ENCODE measurements at regions not wholly inside any gene's neighbourhood (a gene's known extent, or its start where the extent isn't known, plus 50 kb on each side); places are given as distances from the start of the nearest gene placed in this dataset.
"Not testable (repeated sequence)": the region's sequence is repeated elsewhere in the genome, so short reads cannot be mapped to it uniquely, and the experiment has no call there.

DNA sequence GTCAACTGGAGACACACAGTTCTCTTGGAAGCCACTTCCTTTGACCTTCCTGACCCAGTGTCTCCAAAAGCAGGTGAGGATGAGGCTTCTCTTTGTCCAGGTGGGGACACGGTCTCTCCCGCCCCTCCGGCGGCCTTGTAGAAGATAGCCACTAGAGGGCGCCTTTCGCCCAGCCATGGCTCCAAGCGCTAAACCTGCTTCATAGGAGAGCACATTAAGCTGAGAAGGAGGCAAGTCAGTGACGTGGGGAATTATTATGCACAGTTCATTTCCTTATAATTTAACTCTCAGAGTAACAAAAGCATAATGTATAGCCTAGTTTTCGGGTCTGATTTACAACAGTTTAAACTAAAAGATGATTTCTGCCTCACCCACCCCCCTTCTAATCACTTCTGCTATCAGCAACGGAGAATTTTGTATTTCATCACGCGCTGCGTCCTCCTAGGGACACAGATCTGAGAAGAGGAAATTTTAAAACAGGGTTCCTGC, 208.7 kb downstream of the ICOS start:
- FAIRE-seq = peak; percentile 34

- FAIRE-seq = no peak
Measured at GRCh38 chr2:204145791-204146190, 209.2 kb downstream of the ICOS start.

DNA sequence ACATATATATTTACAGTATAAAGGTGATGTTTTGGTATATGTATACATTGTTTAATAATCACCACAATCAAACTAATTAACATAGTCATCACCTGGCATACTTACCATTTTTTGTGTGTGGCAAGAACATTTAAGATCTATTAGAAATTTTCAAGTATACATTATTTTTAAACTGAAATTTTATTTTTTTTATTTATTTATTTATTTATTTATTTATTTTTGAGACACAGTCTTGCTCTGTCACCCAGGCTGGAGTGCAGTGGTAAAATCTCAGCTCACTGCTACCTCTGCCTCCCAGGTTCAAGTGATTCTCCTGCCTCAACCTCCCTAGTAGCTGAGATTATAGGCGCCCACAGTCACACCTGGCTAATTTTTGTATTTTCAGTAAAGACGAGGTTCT, 210.5 kb downstream of the ICOS start:
- FAIRE-seq = not testable (repeated sequence)

DNA sequence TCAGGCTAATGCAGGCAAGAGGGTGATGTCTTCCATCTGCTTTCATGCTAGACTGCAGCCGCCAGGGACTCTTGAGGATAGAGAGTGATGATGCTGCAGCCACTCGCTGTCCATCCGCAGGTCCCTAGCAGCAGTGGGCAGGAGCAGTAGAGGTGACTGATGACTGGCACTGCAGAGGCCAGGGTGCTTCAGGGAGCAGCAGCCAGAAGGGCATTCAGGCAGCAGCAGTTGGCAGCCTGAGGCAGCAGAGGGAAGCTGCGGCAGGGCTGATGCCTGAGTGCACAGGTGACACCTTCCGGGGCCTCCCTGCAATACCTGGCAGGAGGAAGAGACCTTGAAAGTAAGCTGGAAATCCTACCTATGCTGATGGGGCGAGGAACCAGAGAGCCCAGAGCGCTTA, 214.2 kb downstream of the ICOS start:
- no peak for FAIRE-seq

GRCh38 chr2:204152616-204153015, 216.1 kb downstream of the ICOS start:
- FAIRE-seq = no peak

DNA sequence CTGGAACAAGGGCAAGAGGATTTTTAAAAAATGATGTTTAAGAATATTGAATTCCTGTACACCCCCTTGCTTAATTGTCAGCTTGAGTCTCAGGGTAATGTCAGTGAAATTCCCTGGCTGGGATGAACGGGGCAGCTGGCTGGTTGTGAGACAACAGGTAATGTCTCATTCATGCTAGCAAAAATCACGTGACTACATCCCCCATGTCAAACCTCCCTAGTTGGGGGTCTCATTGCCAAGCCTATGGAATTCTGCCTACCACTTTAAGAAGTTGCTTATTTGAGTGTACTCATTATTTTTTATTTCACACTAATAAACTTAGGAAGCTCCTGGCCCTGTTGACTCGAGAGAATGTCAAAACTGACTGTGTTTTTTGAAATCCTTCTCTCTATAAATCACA, 218.3 kb downstream of the ICOS start:
- FAIRE-seq = no peak

DNA sequence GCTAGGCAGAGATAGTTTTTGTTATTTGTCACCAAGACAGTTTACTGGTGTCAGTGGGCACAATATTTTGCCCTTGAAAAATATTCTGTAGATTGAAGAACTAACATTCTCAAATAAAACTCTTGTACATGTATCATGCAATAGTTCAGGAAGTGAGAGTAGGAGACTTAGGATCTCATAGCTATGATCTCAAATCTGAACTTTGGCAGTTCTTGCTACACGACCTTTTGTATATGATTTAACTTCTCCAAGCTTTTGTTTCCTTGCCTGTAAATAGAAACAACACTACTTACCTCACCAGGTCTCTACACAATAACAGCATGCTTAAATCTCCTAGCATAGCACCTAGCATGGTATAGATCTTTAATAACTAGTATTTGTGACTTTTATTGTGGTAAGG, 219.9 kb downstream of the ICOS start:
- no peak for FAIRE-seq

DNA sequence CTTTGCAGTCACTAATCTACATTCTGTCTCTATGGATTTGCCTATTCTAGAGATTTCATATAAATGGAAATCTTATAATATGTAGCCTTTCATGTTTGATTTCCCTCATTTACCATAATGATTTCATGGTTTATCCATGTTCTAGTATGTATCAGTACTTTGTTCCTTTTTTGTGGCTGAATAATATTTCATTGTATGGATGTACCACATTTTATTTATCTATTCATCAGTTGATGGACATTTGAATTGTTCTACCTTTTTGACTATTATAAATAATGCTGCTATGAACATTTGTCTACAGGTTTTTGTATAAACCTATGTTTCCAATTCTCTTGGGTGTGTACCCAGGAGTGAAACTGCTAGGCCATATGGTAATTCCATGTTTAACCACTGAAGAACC, 221.1 kb downstream of the ICOS start:
- no peak for FAIRE-seq

DNA sequence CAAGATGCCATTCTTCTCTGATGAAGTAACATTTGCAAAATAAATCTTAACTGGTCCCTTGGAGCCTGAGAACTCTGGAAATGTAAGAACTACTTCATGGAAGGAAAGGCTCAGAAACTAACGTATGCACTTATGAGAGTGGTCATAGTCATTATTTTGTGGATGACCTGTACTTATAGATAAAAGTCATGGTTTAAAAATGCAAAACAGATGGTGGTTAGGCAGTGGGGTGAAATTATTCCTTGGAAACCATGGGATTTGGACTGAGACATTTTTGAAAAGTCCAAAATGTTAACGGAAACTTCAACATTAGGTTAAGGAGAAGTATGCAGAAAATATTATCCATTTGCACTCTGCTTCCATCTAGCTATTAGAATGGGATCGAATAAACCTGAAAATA, 223.0 kb downstream of the ICOS start:
- no peak for FAIRE-seq

GRCh38 chr2:204160989-204161388, 224.4 kb downstream of the ICOS start:
- no peak for FAIRE-seq

- no peak for FAIRE-seq
Measured at GRCh38 chr2:204161886-204162285, 225.3 kb downstream of the ICOS start.

DNA sequence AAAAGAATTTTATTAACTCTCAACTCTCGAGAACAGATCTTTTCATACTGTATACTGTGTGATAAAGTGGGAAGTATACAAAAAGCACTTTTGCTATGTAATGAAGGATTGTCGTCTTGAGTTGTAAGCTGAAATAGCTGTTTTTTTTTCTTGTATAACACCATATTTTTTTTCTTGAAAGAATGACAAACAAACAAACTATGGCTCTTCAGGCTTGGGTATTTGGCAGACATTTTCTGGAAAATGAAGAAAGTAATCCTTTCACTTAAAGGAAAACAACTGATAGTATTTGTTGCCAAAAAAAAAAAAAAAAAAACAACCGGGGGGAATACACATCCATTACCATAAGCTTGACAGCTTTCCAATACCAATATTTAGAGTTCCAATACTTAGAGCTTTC, 230.4 kb downstream of the ICOS start:
- no peak for FAIRE-seq

DNA sequence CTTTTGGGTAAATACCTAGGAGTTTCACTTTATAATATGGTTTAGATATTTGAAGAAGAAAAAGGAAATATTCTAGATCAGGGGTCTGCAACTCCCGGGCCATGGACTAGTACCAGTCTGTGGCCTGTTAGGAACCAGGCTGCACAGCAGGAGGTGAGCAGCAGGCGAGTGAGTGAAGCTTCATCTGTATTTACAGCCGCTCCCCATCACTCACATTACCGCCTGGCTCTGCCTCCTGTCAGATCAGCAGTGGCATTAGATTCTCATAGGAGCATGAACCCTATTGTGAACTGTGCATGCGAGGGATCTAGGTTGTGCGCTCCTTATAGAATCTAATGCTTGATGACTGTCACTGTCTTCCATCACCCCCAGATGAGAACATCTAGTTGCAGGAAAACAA, 231.1 kb downstream of the ICOS start:
- not testable (repeated sequence) for FAIRE-seq

DNA sequence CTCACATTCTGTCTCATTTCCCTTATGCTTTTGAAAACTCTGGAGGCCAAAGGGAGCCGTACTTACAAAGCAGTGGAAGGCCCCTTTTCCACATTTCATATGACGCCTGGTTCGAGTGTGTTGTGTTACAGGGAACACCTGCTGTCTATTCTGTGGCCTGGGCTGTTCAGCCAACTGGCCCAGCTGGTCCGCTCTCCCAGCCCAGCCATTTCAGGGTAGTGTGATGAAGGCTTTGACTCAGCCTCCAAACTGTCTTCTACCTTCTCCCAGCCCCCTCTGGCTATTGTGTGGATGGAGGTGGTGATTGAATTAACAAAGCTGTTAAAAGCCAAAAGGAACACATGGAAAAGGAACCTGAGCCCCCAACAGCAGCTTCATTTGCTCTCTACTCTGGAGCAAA, 233.8 kb downstream of the ICOS start:
- FAIRE-seq = no peak

GRCh38 chr2:204171432-204172144, 235.0 kb downstream of the ICOS start:
- FAIRE-seq = no peak

- FAIRE-seq = no peak
Measured at GRCh38 chr2:204172145-204172600, 235.6 kb downstream of the ICOS start.

GRCh38 chr2:204174034-204174433, 237.5 kb downstream of the ICOS start:
- FAIRE-seq = no peak

GRCh38 chr2:204175552-204176271, 239.1 kb downstream of the ICOS start:
- FAIRE-seq = no peak

DNA sequence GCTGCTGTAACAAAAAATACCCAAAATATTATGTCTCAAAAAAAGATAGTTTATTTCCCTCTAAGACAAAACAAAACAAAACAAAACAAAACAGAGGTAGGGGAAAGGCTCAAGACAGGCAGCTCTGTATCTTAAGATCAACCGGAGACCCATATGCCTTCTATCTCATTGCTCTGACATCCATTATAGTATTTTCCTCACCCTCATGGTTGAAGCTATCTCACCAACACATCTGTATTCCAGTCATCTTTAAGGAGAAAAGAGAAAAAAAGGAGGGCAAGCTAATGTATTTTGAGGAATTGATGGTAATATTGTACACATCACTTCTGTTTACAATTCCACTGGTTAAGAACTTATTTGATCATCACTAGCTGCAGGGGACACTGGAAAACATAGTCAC, 239.7 kb downstream of the ICOS start:
- FAIRE-seq = no peak

GRCh38 chr2:204177251-204177976, 240.9 kb downstream of the ICOS start:
- FAIRE-seq = no peak

- FAIRE-seq = no peak
Measured at GRCh38 chr2:204177977-204178522, 241.5 kb downstream of the ICOS start.

DNA sequence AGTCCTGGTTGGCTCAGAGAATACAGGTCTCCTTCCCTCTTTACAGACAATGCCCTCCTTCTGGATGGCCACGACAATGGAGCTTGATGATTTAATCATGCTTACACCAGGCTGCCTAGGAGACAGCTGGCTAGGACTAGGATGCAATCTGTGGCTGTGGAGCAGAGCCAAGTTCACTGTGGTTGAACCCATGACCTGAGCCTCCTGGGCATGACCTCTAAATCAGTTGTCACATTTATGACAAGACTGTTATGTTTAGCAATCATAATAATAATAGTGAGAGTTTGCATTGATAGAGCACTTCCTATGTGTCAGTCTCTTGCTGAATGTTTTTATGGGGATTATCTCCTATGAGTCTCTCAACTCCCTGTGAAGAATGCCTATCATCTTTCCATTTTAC, 244.1 kb downstream of the ICOS start:
- FAIRE-seq = no peak

- no peak for FAIRE-seq
Measured at GRCh38 chr2:204183608-204184007, 247.0 kb downstream of the ICOS start.

Data from A204.1 (cell line).